Aorta (tissue), 5 donors: ENCODE measurements at regions not wholly inside any gene's neighbourhood (a gene's known extent, or its start where the extent isn't known, plus 50 kb on each side); places are given as distances from the start of the nearest gene placed in this dataset.
"Not testable (repeated sequence)": the region's sequence is repeated elsewhere in the genome, so short reads cannot be mapped to it uniquely, and the experiment has no call there.

ENCODE experiments used
- ATAC-seq: fragments of 200-7000 bp; cut with Tn5 transposase; one replicate; pipeline ENCODE4 v1.9.1; 2022; ENCODE audit warnings: moderate library complexity; ENCODE audit not compliant: low FRiP score
- DNase-seq, 2 donors: peaks; one replicate each; pipeline ENCODE4 v3.0.0-alpha.2; 2020
- H3K27ac ChIP-seq, 2 donors: one replicate each; pipeline ENCODE4 v1.5.1; 2013; ENCODE audit warnings: low read length in 2 of 2, mild to moderate bottlenecking in 2 of 2, moderate library complexity in 2 of 2, control low read depth in 1 of 2, inconsistent platforms in 1 of 2, low read depth in 1 of 2
- H3K27me3 ChIP-seq, 2 donors: one replicate each; pipeline ENCODE4 v1.6.1; 2013; ENCODE audit warnings: control low read depth in 1 of 2, low read length in 1 of 2, mild to moderate bottlenecking in 1 of 2, moderate library complexity in 1 of 2; ENCODE audit not compliant: insufficient read depth in 2 of 2, control insufficient read depth in 1 of 2
- H3K36me3 ChIP-seq, 2 donors: one replicate each; pipeline ENCODE4 v1.6.1; 2013; ENCODE audit warnings: control low read depth in 1 of 2, low read length in 1 of 2, mild to moderate bottlenecking in 1 of 2; ENCODE audit not compliant: insufficient read depth in 2 of 2, control insufficient read depth in 1 of 2
- H3K4me1 ChIP-seq, 2 donors: one replicate each; pipeline ENCODE4 v1.6.1; 2013; ENCODE audit warnings: low read length in 2 of 2, control low read depth in 1 of 2, mild to moderate bottlenecking in 1 of 2, moderate library complexity in 1 of 2; ENCODE audit not compliant: insufficient read depth in 2 of 2, control insufficient read depth in 1 of 2
- H3K4me3 ChIP-seq, 2 donors: one replicate each; pipeline ENCODE4 v1.5.1; 2013; ENCODE audit warnings: low read length in 2 of 2, control low read depth in 1 of 2, mild to moderate bottlenecking in 1 of 2
- H3K9me3 ChIP-seq: one replicate; pipeline ENCODE4 v1.6.1; 2013; ENCODE audit warnings: mild to moderate bottlenecking, low read length; ENCODE audit not compliant: control insufficient read depth
- WGBS, 2 donors: extraction: QIAGEN DNeasy Blood & Tissue Kit; methylation state at CpG; one replicate each; pipeline ENCODE4 v1.1.7; 2013; 5-methylcytosine and 5-hydroxymethylcytosine counted together
- intact Hi-C, 2 donors: fragments of 100-400 bp; cut with DNase I; formaldehyde crosslinking; loops; one replicate each; pipeline versions ENCODE4 v1.14.2 to v1.15.0; 2022
- donor health status: healthy with polysubstance abuse.
- donor health status: Bipolar disorder and iron deficiency.
- donor health status: DM: no; HTN: no; CAD: no.
- donor health status: DM: no; HTN: no; CAD: no.
- donor health status: DM: yes; HTN: yes; CAD: no.

DNA sequence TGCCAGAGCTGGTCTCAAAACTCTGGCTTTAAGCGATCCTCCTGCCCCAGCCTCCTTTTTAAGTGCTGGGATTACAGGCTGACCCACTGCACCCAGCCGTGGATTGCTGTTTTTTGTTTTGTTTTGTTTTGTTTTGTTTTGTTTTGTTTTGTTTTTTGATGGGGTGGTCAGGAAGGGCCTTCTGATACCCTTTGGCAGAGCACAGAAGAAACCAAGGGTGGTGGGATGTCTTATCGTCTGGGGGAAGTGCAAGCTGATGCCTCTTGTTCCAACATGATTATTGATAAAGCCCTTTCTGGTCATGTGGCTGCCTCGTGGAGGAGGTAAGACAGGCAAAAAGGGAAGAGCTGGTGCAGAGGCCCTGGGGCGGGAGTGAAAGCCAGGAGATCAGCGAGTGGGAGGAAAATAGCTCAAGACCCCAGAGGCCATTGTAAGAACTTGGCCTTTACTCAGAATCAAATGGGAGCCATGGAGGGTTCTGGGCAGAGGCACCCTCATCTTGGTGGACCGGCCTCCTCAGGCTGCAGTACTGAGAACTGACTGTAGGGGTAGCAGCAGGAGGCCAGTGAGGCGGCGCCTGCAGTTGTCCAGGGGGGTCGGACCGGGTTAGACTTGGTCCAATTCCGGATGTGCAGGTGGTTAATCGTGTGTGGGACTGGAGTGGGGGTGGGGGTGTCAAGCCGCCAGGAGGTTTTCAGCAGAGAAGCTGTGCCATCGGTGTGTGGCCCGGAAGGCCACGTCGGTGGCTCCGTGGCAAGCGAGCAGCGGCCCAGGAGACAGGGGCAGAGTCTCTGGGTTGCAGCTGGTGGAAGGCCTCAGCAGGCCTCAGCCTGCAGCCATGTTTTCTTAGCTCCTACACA lies 84.4 kb upstream of the GSE1 start:
- Histone ChIP-seq H3K27ac (no peak overlapping the region), H3K9me3 (no peaks in the 10 kb centered on the region), H3K4me1 (no peaks in the 10 kb centered on the region), H3K4me3 (no peak overlapping the region), H3K27me3 (no peaks in the 10 kb centered on the region), H3K36me3 (no peaks in the 10 kb centered on the region)
- ATAC-seq (no peak), DNase-seq (no peak)
- intact Hi-C loops, result no loop called here
- WGBS, 2 donors, result 95% methylated on average over 21 of the region's 21 CpGs

DNA sequence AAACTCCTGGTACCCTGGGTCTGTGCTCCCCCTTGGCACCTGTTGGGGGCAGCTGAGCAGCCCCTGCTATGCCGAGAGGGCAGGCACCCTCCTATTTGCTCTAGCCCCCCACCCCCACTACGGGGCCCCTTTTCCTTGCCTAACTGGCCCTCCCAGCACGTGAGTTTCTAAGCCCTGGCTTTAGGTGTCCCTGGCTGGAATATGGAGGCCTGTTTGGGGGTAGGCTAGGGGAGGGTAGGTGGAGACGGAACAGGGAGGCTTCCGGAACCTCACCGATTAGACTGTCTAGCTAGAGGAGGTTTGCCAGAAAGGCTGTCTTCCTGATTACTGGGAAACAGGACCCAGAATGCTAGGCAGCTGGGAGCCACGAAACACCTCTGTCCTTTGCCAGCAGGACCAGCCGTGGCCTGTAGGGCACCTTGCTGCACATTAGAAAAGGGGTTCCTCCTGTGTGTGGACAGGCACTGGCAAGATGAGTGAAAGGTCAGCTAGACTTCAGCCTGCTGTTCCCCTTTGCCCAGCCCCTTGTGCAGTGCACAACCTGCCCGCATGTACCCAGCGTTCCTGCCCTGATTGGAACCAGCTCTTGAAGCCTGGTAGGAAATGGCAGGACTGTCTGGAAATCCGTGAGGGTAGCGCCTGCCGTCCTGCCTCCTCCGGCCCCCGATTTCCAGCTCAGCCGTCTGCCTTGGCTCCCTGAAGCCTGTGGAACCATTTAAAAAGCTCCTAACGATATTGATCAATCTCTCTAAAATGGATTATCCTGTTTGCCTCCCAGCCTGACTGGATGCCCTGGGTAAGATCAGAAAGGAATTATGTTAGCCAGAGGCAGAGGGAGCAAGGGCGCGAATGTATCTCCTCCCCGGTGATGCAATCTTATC lies 83.4 kb upstream of the GSE1 start:
- intact Hi-C loops, result no loop called here

DNA sequence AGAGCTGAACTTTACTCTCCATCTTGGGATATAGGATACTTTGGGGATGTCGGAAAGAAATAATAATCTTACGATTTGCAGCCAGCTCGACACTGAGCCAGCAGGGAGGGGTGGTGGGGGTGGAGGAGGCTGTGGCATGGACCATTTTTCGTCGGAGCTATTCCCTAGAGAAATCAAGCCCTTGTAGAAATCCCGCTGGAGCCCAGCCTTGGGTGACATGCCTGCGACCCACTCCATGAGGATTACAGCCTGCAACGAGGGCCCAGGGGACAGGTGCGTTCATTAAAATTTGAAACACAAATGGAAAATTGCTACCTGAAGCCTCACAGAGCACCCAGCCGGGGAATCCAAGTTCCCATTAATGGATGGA lies 82.8 kb upstream of the GSE1 start:
- H3K9me3 ChIP-seq, result no peaks in the 10 kb centered on the region
- intact Hi-C loops, result no loop called here
- ATAC-seq (no peak), DNase-seq (no peak)
- WGBS, 2 donors, result 82 to 89% methylated on average over 10 of the region's 10 CpGs
- H3K27ac ChIP-seq, result no peak overlapping the region
- no peaks in the 10 kb centered on the region for H3K4me1 ChIP-seq
- H3K36me3 ChIP-seq, result no peaks in the 10 kb centered on the region
- no peak overlapping the region for H3K4me3 ChIP-seq
- no peaks in the 10 kb centered on the region for H3K27me3 ChIP-seq

More for the DNA sequence above, 83.4 kb upstream of the GSE1 start:
- H3K4me3 ChIP-seq, result no peak overlapping the region
- ATAC-seq (no peak), DNase-seq (no peak)
- H3K9me3 ChIP-seq, result no peaks in the 10 kb centered on the region
- H3K4me1 ChIP-seq, result no peaks in the 10 kb centered on the region
- H3K27me3 ChIP-seq, result no peaks in the 10 kb centered on the region
- H3K27ac ChIP-seq, result no peak overlapping the region
- WGBS, 2 donors, result 95 to 97% methylated on average over 20 of the region's 20 CpGs
- H3K36me3 ChIP-seq, result no peaks in the 10 kb centered on the region

DNA sequence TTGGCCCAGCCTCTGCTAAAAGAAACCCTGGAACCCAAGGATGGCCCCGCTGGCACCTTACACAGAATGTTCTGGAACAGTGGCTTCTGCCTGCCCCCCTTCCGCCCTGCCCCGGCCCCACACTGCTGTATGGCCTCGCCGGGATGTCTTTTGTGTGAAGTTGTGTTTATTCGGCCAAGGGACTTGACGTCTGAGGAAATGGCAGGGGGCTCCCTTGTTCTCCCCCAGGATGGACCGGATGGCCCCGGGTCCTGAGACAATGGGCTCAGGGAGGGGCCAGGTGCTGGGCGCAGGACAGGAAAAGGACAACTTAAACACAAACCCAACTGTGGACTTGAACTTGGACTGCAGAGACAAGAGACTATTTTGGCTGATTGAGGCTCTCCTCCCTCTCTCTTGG lies 81.6 kb upstream of the GSE1 start:
- no peaks in the 10 kb centered on the region for H3K9me3 ChIP-seq
- H3K36me3 ChIP-seq, result no peaks in the 10 kb centered on the region
- H3K27ac ChIP-seq, result no peak overlapping the region
- ATAC-seq (no peak), DNase-seq (no peak)
- 82 to 89% methylated on average over 10 of the region's 10 CpGs for WGBS, 2 donors
- intact Hi-C loops, result no loop called here
- H3K27me3 ChIP-seq, result no peaks in the 10 kb centered on the region
- no peak overlapping the region for H3K4me3 ChIP-seq
- H3K4me1 ChIP-seq, result no peaks in the 10 kb centered on the region

DNA sequence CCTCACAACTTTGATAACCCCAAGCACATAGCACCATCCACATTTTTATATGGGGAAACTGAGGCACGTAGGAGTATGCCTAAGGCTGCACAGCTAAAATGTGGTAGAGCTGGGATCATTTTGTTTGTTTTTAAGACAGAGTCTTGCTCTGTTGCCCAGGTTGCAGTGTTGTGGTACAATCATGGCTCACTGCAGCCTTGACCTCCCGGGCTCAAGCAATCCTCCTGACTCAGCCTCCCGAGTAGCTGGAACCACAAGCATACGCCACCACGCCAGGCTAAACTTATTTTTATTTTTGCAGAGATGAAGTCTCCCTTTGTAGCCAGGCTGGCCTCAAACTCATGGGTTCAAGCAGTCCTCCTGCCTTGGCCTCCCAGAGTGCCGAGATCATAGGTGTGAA lies 81.0 kb upstream of the GSE1 start:
- ATAC-seq, result no peak
- Histone ChIP-seq H3K27me3 (no peaks in the 10 kb centered on the region), H3K36me3 (no peaks in the 10 kb centered on the region), H3K27ac (no peak overlapping the region), H3K4me1 (no peaks in the 10 kb centered on the region), H3K9me3 (no peaks in the 10 kb centered on the region), H3K4me3 (no peak overlapping the region)
- DNase-seq, result no peak
- intact Hi-C loops, result no loop called here
- WGBS, 2 donors, result 92 to 96% methylated on average over 6 of the region's 6 CpGs

DNA sequence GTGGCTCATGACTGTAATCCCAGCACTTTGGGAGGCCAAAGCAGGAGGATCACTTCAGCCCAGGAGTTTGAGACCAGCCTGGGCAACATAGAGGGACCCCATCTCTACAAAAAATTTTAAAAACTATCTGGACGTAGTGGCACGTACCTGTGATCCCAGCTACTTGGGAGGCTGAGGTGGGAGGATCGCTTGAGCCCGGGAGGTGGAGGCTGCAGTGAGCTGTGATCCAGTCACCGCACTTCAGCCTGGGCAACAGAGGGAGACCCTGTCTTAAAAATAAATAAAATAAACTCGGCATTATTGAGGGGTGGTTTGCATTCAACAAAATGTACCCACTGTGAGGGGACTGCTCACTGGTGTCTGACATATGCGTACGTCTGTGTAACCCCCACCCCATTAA lies 79.5 kb upstream of the GSE1 start:
- H3K9me3 ChIP-seq, H3K4me1 ChIP-seq, ATAC-seq, H3K27ac ChIP-seq, intact Hi-C loops, H3K36me3 ChIP-seq, H3K4me3 ChIP-seq, DNase-seq, H3K27me3 ChIP-seq: not testable (repeated sequence)
- WGBS, 2 donors, result 88 to 89% methylated on average over 8 of the region's 8 CpGs

DNA sequence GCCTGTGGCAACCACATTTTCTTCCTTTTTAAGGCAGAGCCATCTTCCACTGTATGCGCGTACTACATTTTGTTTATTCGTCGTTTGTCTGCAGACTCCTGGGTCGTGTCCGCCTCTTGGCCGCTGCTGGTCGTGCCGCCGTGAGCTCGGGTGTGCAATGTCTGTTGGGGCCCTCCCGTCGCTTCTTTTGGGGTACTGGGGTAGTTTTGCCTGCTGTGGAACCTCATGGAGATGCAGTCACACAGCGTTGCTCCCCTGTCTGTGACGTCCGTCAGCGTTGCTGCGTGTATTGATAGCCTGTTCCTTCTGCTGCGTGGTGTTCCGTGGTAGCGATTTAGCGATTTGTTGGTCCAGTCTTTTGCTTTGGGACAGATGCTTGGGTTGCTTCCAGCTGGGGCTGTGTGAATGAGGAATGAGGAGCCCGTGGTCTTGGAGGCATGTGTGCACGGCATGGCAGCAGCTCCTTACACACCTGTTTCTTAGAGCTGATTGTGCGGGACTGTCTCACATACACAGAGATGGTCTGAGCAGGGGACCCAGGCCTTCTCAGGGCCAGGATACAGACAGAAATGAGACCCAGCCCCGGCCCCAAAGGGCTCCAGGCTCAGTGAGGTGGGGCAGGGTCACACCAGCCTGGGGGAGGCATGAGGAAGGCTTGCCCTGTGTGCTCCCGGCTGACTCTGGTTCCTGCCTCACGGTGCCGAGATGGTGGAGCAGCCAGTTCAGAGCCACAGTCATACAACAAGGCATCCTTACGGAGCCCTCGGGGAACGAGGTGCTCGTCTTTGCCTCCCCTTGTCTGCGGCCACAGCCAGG lies 78.4 kb upstream of the GSE1 start:
- Histone ChIP-seq H3K36me3 (no peaks in the 10 kb centered on the region), H3K4me1 (no peaks in the 10 kb centered on the region), H3K9me3 (no peaks in the 10 kb centered on the region), H3K27me3 (no peaks in the 10 kb centered on the region), H3K4me3 (no peak overlapping the region), H3K27ac (no peak overlapping the region)
- DNase-seq, result no peak
- intact Hi-C loops, result no loop called here
- ATAC-seq, result no peak
- 94 to 95% methylated on average over 34 of the region's 34 CpGs for WGBS, 2 donors

DNA sequence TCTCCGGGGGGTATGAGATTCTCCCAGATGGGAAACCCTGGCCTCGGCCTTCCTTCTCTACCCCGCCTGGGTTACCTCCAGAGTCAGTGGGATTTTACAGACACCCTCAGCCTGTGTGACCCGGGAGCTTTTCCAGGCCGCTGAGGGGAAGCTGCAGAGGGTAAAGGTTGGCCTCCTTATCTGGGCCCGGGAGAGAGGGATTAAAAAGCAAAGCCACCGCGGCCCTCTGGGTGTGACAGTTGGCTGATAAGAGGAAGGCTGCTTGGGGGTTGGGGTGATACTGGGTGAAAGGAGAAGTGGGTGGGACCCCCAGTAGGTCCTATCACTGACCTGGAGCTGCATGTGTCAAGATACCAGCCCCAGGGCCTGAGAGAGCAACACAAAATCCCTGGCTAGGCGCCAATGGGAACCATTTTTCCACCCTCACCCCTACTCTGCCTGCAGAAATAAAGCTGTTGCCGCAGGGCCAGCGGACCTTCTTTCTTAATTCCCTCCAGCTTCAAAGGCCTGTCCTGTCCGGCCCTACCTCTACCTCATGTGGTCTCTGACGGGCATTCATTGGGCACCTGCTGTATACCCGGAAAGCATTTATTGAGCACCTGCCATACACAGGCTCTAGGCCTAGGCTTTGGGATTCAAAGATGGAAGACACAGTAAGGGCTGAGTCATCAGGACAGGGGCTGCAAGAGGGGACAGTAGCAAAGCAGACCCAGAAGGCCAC lies 77.6 kb upstream of the GSE1 start:
- intact Hi-C loops, result no loop called here
- no peaks in the 10 kb centered on the region for H3K36me3 ChIP-seq
- H3K9me3 ChIP-seq, result no peaks in the 10 kb centered on the region
- DNase-seq (no peak), ATAC-seq (no peak)
- H3K27me3 ChIP-seq, result no peaks in the 10 kb centered on the region
- H3K27ac ChIP-seq, result no peak overlapping the region
- H3K4me3 ChIP-seq, result no peak overlapping the region
- WGBS, 2 donors, result 83 to 89% methylated on average over 14 of the region's 14 CpGs
- H3K4me1 ChIP-seq, result no peaks in the 10 kb centered on the region
